IMR-90 (cell line): ENCODE measurements at regions not wholly inside any gene's neighbourhood (a gene's known extent, or its start where the extent isn't known, plus 50 kb on each side); places are given as distances from the start of the nearest gene placed in this dataset.

Experiments
- ATAC-seq: fragments of 200-7000 bp; cut with Tn5 transposase; 2 replicates; pipeline ENCODE4 v1.9.1; 2020; ENCODE audit warnings: low read depth, mild to moderate bottlenecking, moderate library complexity
- BruUV-seq: library from RNA; stranded (reverse); fragments of 400-500 nt; replicated peaks from 2 replicates; lab custom pipeline; 2021; lab: Mats Ljungman, UMichigan
- CTCF ChIA-PET: fragments of 300-600 bp; formaldehyde crosslinking; extraction: SDS; loops from one replicate; lab custom pipeline; 2021; ENCODE audit warnings: antibody characterized with exemption; lab: Yijun Ruan, JAX
- POLR2A ChIA-PET: fragments of 300-600 bp; sonication (Branson Sonifier 250); formaldehyde crosslinking; loops from one replicate; lab custom pipeline; 2022; ENCODE audit warnings: antibody characterized with exemption; ENCODE audit not compliant: unreplicated experiment; lab: Charles Lee
- DNase-seq: peaks from one replicate; pipeline ENCODE4 v3.0.0; 2013
- H2AFZ ChIP-seq: replicated peaks from 2 replicates; pipeline ENCODE3; 2013; ENCODE audit warnings: low read length, mild to moderate bottlenecking; ENCODE audit not compliant: poor library complexity
- H2AK5ac ChIP-seq: 2 replicates; pipeline ENCODE4 v1.6.1; 2013; ENCODE audit warnings: low read depth, low read length, inconsistent platforms
- H2AK9ac ChIP-seq: replicated peaks from 2 replicates; pipeline ENCODE3; 2013; ENCODE audit warnings: mild to moderate bottlenecking, low read depth, low read length, moderate library complexity; ENCODE audit not compliant: poor library complexity
- H2BK120ac ChIP-seq: 2 replicates; pipeline ENCODE4 v1.6.1; 2013; ENCODE audit warnings: low read depth, low read length, inconsistent platforms
- H2BK15ac ChIP-seq: 3 replicates; pipeline ENCODE4 v1.6.1; 2013; ENCODE audit warnings: low read depth, low read length, inconsistent platforms
- H2BK20ac ChIP-seq: 2 replicates; pipeline ENCODE4 v1.6.1; 2013; ENCODE audit warnings: low read depth, mild to moderate bottlenecking, inconsistent platforms, low read length, moderate library complexity
- H2BK5ac ChIP-seq: 2 replicates; pipeline ENCODE4 v1.6.1; 2013; ENCODE audit warnings: mild to moderate bottlenecking, low read depth, low read length, inconsistent platforms; ENCODE audit not compliant: poor library complexity, severe bottlenecking
- H3K14ac ChIP-seq: replicated peaks from 2 replicates; pipeline ENCODE4 v1.6.1; 2013; ENCODE audit warnings: low read depth, low read length, inconsistent platforms
- H3K18ac ChIP-seq: 2 replicates; pipeline ENCODE4 v1.6.1; 2013; ENCODE audit warnings: low read depth, low read length, control low read depth
- H3K23ac ChIP-seq: 2 replicates; pipeline ENCODE4 v1.6.1; 2013; ENCODE audit warnings: low read depth, low read length, inconsistent platforms
- H3K27ac ChIP-seq: 2 replicates; pipeline ENCODE4 v1.5.1; 2013; ENCODE audit warnings: mild to moderate bottlenecking, control low read depth, low read length; ENCODE audit not compliant: insufficient read depth
- H3K27me3 ChIP-seq: 2 replicates; pipeline ENCODE4 v1.6.1; 2013; ENCODE audit warnings: low read length; ENCODE audit not compliant: control insufficient read depth, insufficient read depth
- H3K36me3 ChIP-seq: 2 replicates; pipeline ENCODE4 v1.6.1; 2013; ENCODE audit warnings: low read length, mixed read lengths; ENCODE audit not compliant: control insufficient read depth, insufficient read depth
- H3K4ac ChIP-seq: 2 replicates; pipeline ENCODE4 v1.6.1; 2013; ENCODE audit warnings: low read depth, low read length, inconsistent platforms
- H3K4me1 ChIP-seq: 2 replicates; pipeline ENCODE4 v1.6.1; 2013; ENCODE audit warnings: low read length, mixed read lengths; ENCODE audit not compliant: control insufficient read depth, insufficient read depth
- H3K4me2 ChIP-seq: 2 replicates; pipeline ENCODE4 v1.6.1; 2013; ENCODE audit warnings: low read depth, mild to moderate bottlenecking, control low read depth, low read length, moderate library complexity
- H3K4me3 ChIP-seq: 2 replicates; pipeline ENCODE4 v1.5.1; 2013; ENCODE audit warnings: low read depth, mild to moderate bottlenecking, control low read depth, low read length, moderate library complexity; ENCODE audit not compliant: insufficient read depth
- H3K56ac ChIP-seq: 2 replicates; pipeline ENCODE4 v1.6.1; 2013; ENCODE audit warnings: low read length, inconsistent platforms; ENCODE audit not compliant: insufficient read depth; ENCODE audit errors: extremely low read depth
- H3K79me1 ChIP-seq, 2 experiments: 2 replicates each; pipeline ENCODE4 v1.6.1; 2013; ENCODE audit warnings: low read length in 2 of 2, inconsistent platforms in 1 of 2, low read depth in 1 of 2
- H3K9ac ChIP-seq: 2 replicates; pipeline ENCODE4 v1.6.1; 2013; ENCODE audit warnings: low read depth, low read length, control low read depth
- H3K9me1 ChIP-seq: 2 replicates; pipeline ENCODE4 v1.6.1; 2013; ENCODE audit warnings: low read length, inconsistent platforms; ENCODE audit not compliant: insufficient read depth
- H3K9me3 ChIP-seq: 2 replicates; pipeline ENCODE4 v1.6.1; 2013; ENCODE audit warnings: low read length; ENCODE audit not compliant: control insufficient read depth, insufficient read depth
- H4K20me1 ChIP-seq: 2 replicates; pipeline ENCODE4 v1.6.1; 2013; ENCODE audit warnings: low read length, inconsistent platforms; ENCODE audit not compliant: insufficient read depth
- H4K5ac ChIP-seq: 2 replicates; pipeline ENCODE4 v1.6.1; 2013; ENCODE audit warnings: mild to moderate bottlenecking, low read depth, low read length, control low read depth
- H4K8ac ChIP-seq, 2 experiments: 2 replicates each; pipeline ENCODE4 v1.6.1; 2013; ENCODE audit warnings: low read depth in 2 of 2, low read length in 2 of 2, control low read depth in 1 of 2, inconsistent platforms in 1 of 2
- H4K91ac ChIP-seq: 2 replicates; pipeline ENCODE4 v1.6.1; 2013; ENCODE audit warnings: low read depth, low read length, inconsistent platforms; ENCODE audit not compliant: insufficient read depth
- FOS ChIP-seq: fragments of 150-350 bp; IDR thresholded peaks from 2 replicates; pipeline ENCODE4 v1.6.1; 2016; ENCODE audit warnings: low read depth, low read length
- MXI1 ChIP-seq: IDR thresholded peaks from 2 replicates; pipeline ENCODE4 v1.6.1; 2012; ENCODE audit warnings: low read depth, mild to moderate bottlenecking, low read length, moderate library complexity, borderline replicate concordance
- NFE2L2 ChIP-seq: fragments of 150-350 bp; IDR thresholded peaks from 2 replicates; pipeline ENCODE4 v1.6.1; 2016; ENCODE audit warnings: low read depth, mild to moderate bottlenecking, low read length
- POLR2A ChIP-seq: IDR thresholded peaks from 2 replicates; pipeline ENCODE4 v1.6.1; 2012; ENCODE audit warnings: mild to moderate bottlenecking, low read depth, low read length
- RAD21 ChIP-seq: IDR thresholded peaks from 2 replicates; pipeline ENCODE4 v1.6.1; 2012; ENCODE audit warnings: low read length, improper control_type of control experiment
- SMC3 ChIP-seq: fragments of 150-350 bp; IDR thresholded peaks from 2 replicates; pipeline ENCODE4 v1.6.1; 2016; ENCODE audit warnings: low read depth, mild to moderate bottlenecking, antibody characterized with exemption, low read length, moderate library complexity
- WGBS, 2 experiments: methylation state at CpG; one replicate each; pipeline versions ENCODE4 v1.1.5 to v1.1.7; 2013; ENCODE audit warnings: missing lambda C conversion rate in 2 of 2; ENCODE audit not compliant: insufficient read length in 1 of 2; ENCODE audit errors: extremely low coverage in 2 of 2; 5-methylcytosine and 5-hydroxymethylcytosine counted together
- dilution Hi-C: fragments of 300-500 bp; cut with HindIII; formaldehyde crosslinking; loops from one replicate; pipeline ENCODE4 v1.14.3; 2018; ENCODE audit warnings: low sequenced_read_pairs; ENCODE audit not compliant: unreplicated experiment
- in situ Hi-C: fragments of 300-500 bp; cut with MboI; formaldehyde crosslinking; loops from 3 replicates; pipeline ENCODE4 v1.14.3; 2019; ENCODE audit warnings: low sequenced_read_pairs, inconsistent platforms, mixed read lengths
- intact Hi-C: fragments of 100-400 bp; cut with micrococcal nuclease; formaldehyde crosslinking; loops from 2 replicates; pipeline ENCODE4 v1.10.0; 2022
- TF ChIP-seq, protein P1 (sequence below): fragments of 150-350 bp; IDR thresholded peaks from 2 replicates; pipeline ENCODE4 v1.6.1; 2017; ENCODE audit warnings: mild to moderate bottlenecking, antibody characterized with exemption, low read length, low read depth

DNA sequence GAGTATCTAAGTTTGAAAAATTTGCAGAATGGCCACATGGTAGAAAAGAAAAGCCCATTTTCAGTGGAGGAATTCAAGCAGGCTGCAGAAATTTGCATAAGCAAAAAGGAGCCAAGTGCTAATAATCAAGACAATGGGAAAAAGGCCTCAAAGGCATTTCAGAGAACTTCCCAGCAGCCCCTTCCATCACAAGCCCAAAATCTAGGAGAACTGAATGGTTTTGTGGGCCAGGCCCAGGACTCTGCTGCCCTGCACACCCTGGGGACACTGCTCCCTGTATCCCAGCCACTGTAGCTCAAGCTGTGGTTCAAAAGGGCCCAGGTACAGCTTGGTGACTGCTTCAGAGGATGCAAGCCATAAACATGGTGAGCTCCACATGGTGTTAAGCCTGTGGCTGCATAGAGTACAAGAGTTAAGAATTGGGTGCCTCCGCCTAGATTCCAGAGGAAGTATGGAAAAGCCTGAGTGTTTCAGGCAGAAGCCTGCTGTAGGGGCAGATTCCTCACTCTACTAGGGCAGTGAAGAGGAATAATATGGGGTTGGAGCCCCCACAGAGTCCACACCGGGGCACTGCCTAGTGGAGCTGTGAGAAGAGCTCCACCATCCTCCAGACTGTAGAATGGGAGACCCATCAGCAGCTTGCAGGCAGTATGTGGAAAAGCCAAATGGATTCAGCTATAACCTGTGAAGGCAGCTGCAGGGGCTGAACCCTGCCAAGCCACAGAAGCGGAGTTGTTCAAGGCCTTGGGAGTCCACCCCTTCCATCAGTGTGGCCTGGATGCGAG is 720.7 kb upstream of the CTNND2 start:
- no peak overlapping the region for H2BK120ac ChIP-seq

More for the DNA sequence above, 720.7 kb upstream of the CTNND2 start:
- Histone ChIP-seq H3K14ac (no peak overlapping the region), H3K9ac (no peak overlapping the region), H2AK9ac (no peak overlapping the region), H3K56ac (no peak overlapping the region), H4K20me1 (no peaks in the 10 kb centered on the region), H2BK20ac (no peak overlapping the region), H3K23ac (no peak overlapping the region), H3K9me3 (peaks cover 18% of the 10 kb centered on the region), H3K27me3 (no peaks in the 10 kb centered on the region), H3K18ac (no peak overlapping the region), H2BK15ac (no peak overlapping the region), H2AFZ (no peak overlapping the region), H3K4ac (no peak overlapping the region), H3K9me1 (no peaks in the 10 kb centered on the region), H3K36me3 (no peaks in the 10 kb centered on the region), H4K5ac (no peak overlapping the region), H3K4me2 (no peak overlapping the region), H3K4me3 (no peak overlapping the region), H4K91ac (no peak overlapping the region), H3K27ac (no peak overlapping the region), H2AK5ac (no peak overlapping the region), H4K8ac (no peak overlapping the region), H3K79me1 (no peaks in the 10 kb centered on the region), H2BK5ac (no peak overlapping the region), H3K4me1 (no peaks in the 10 kb centered on the region)
- no peak for TF ChIP-seq FOS
- no peak for TF ChIP-seq POLR2A
- no peak for TF ChIP-seq RAD21
- no peak for TF ChIP-seq MXI1
- TF ChIP-seq, protein P1, sequence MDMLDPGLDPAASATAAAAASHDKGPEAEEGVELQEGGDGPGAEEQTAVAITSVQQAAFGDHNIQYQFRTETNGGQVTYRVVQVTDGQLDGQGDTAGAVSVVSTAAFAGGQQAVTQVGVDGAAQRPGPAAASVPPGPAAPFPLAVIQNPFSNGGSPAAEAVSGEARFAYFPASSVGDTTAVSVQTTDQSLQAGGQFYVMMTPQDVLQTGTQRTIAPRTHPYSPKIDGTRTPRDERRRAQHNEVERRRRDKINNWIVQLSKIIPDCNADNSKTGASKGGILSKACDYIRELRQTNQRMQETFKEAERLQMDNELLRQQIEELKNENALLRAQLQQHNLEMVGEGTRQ, result no peak
- no peak for TF ChIP-seq SMC3
- no peak for TF ChIP-seq NFE2L2
- no peak for ATAC-seq
- in situ Hi-C loops (no loop called here), intact Hi-C loops (no loop called here), dilution Hi-C loops (no loop called here)
- ChIA-PET POLR2A (no interaction called here), CTCF (no interaction called here)
- BruUV-seq, result no TSS peak
- no CpG with 5 or more reads among the region's 4 CpGs for WGBS, 2 experiments
- DNase-seq, result no peak
